ENCODE measurements at regions not wholly inside any gene's neighbourhood (a gene's known extent, or its start where the extent isn't known, plus 50 kb on each side); places are given as distances from the start of the nearest gene placed in this dataset.

- TF ChIP-seq, protein P1, sequence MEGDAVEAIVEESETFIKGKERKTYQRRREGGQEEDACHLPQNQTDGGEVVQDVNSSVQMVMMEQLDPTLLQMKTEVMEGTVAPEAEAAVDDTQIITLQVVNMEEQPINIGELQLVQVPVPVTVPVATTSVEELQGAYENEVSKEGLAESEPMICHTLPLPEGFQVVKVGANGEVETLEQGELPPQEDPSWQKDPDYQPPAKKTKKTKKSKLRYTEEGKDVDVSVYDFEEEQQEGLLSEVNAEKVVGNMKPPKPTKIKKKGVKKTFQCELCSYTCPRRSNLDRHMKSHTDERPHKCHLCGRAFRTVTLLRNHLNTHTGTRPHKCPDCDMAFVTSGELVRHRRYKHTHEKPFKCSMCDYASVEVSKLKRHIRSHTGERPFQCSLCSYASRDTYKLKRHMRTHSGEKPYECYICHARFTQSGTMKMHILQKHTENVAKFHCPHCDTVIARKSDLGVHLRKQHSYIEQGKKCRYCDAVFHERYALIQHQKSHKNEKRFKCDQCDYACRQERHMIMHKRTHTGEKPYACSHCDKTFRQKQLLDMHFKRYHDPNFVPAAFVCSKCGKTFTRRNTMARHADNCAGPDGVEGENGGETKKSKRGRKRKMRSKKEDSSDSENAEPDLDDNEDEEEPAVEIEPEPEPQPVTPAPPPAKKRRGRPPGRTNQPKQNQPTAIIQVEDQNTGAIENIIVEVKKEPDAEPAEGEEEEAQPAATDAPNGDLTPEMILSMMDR (conservative IDR thresholded peaks at IDR 0.05; ENCODE audit: low read depth, low read length), result no peak
- TF ChIP-seq RAD21 (IDR thresholded peaks at IDR 0.05; ENCODE audit: low read length) (no peak), POLR2A (IDR thresholded peaks at IDR 0.05; ENCODE audit: low read depth, low read length) (no peak)
Observed at GRCh38 chr4:137881641-137882040, 349.3 kb upstream of the PCDH18 start.

Data from IMR-90 (cell line).